ENCODE measurements at regions not wholly inside any gene's neighbourhood (a gene's known extent, or its start where the extent isn't known, plus 50 kb on each side); places are given as distances from the start of the nearest gene placed in this dataset.

DNA sequence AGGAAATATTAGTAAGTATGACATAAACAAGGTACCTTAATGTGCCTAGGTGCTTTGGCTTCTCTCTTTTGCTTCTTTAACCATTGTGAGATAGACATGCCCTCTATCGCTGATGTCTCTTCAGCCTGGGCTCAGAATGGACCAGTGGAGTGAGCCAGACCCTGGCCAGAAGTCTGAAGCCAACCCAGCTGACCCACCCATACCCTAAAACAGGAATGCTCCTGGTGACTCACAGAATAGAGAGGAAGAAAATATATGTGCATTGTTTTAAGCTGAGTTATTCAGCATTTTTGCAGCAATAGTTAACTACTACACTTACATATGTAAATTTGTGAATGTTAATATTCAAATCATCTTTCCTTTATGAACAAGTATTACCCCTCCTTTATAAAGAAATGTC is 167.5 kb upstream of the PCDH10 start:
- H3K4me3 ChIP-seq (ENCODE audit: low read depth in 1 of 3, low read length in 3 of 3): no peak overlapping the region
- H3K27ac ChIP-seq (ENCODE audit: low read depth in 1 of 2, low read length in 2 of 2): no peak overlapping the region
- WGBS: 86% methylated on average over 1 of the region's 1 CpG
- TF ChIP-seq GABPA (IDR thresholded peaks at IDR 0.05 in 1 of 2, conservative IDR thresholded peaks at IDR 0.05 in 1 of 2): no peak
- no peak for TF ChIP-seq NR2F2 (IDR thresholded peaks at IDR 0.05)
- TF ChIP-seq, protein P1, sequence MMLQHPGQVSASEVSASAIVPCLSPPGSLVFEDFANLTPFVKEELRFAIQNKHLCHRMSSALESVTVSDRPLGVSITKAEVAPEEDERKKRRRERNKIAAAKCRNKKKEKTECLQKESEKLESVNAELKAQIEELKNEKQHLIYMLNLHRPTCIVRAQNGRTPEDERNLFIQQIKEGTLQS (IDR thresholded peaks at IDR 0.05): no peak
- no peak for TF ChIP-seq HNF4G (IDR thresholded peaks at IDR 0.05)
- no peaks in the 10 kb centered on the region for H3K36me3 ChIP-seq (ENCODE audit: control insufficient read depth in 4 of 4, insufficient read depth in 3 of 4, low read depth in 1 of 4, low read length in 3 of 4)
- H3K9ac ChIP-seq (ENCODE audit: low read depth in 1 of 2, low read length in 2 of 2): no peak overlapping the region
- no peak for DNase-seq (ENCODE audit: low spot score)
- H3K9me3 ChIP-seq (ENCODE audit: control insufficient read depth in 4 of 4, low read length in 3 of 4): no peaks in the 10 kb centered on the region
- H3K4me1 ChIP-seq (ENCODE audit: control insufficient read depth in 4 of 4, insufficient read depth in 4 of 4, low read length in 3 of 4): no peaks in the 10 kb centered on the region
- no peaks in the 10 kb centered on the region for H3K27me3 ChIP-seq (ENCODE audit: control insufficient read depth in 4 of 4, insufficient read depth in 4 of 4, low read length in 3 of 4)

DNA sequence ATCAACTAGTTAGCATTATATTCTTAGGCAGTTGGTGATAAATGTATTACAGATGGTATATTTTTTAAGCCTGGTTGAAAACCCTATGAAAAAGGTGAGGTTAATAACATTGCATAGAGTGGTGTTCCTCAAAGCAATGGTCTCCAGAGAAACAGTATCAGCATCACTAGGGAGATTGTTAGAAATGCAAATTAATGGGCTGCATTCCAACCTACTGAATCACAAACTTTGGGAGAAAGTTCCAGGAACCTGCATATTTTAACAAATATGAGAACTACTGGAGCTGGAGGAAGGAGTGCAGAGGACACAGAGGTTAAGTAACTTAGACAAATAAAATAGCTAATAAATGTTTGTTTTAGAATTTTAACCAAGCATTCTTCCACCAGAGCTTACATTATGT is 166.9 kb upstream of the PCDH10 start:
- Histone ChIP-seq H3K36me3 (ENCODE audit: control insufficient read depth in 4 of 4, insufficient read depth in 3 of 4, low read depth in 1 of 4, low read length in 3 of 4) (no peaks in the 10 kb centered on the region), H3K9me3 (ENCODE audit: control insufficient read depth in 4 of 4, low read length in 3 of 4) (no peaks in the 10 kb centered on the region), H3K27me3 (ENCODE audit: control insufficient read depth in 4 of 4, insufficient read depth in 4 of 4, low read length in 3 of 4) (no peaks in the 10 kb centered on the region), H3K9ac (ENCODE audit: low read depth in 1 of 2, low read length in 2 of 2) (no peak overlapping the region), H3K4me1 (ENCODE audit: control insufficient read depth in 4 of 4, insufficient read depth in 4 of 4, low read length in 3 of 4) (no peaks in the 10 kb centered on the region), H3K27ac (ENCODE audit: low read depth in 1 of 2, low read length in 2 of 2) (no peak overlapping the region), H3K4me3 (ENCODE audit: low read depth in 1 of 3, low read length in 3 of 3) (no peak overlapping the region)
- TF ChIP-seq YY1 (IDR thresholded peaks at IDR 0.05): no peak
- DNase-seq (ENCODE audit: low spot score): no peak

DNA sequence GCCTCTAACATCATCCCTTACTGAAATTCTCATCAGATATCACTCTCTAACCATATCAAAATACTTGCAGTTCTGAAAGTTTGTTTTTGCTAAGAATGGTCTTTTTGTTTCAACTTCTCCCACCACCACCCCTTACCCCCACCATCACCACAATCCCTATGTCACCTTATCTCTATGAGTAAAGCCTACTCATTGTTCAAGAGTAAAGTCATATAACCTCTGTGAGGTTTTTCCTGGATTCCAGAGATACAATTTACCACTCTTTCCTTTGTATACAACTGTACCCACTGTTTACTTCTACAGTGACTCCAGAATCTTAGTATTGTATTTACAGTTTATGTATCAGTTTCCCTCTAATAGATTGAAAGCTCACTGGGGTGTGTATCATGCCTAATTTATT is 158.0 kb upstream of the PCDH10 start:
- peaks cover 0 to 3% (median 0%) of the 10 kb centered on the region in 4 donors for H3K27me3 ChIP-seq (ENCODE audit: control insufficient read depth in 4 of 4, insufficient read depth in 4 of 4, low read length in 3 of 4)
- no peak overlapping the region for H3K4me3 ChIP-seq (ENCODE audit: low read depth in 1 of 3, low read length in 3 of 3)
- DNase-seq (ENCODE audit: low spot score): no peak
- H3K36me3 ChIP-seq (ENCODE audit: control insufficient read depth in 4 of 4, insufficient read depth in 3 of 4, low read depth in 1 of 4, low read length in 3 of 4): no peaks in the 10 kb centered on the region
- no peak overlapping the region for H3K9ac ChIP-seq (ENCODE audit: low read depth in 1 of 2, low read length in 2 of 2)
- H3K9me3 ChIP-seq (ENCODE audit: control insufficient read depth in 4 of 4, low read length in 3 of 4): no peaks in the 10 kb centered on the region
- H3K4me1 ChIP-seq (ENCODE audit: control insufficient read depth in 4 of 4, insufficient read depth in 4 of 4, low read length in 3 of 4): peaks cover 0 to 2% (median 0%) of the 10 kb centered on the region in 4 donors
- no peak overlapping the region for H3K27ac ChIP-seq (ENCODE audit: low read depth in 1 of 2, low read length in 2 of 2)
- TF ChIP-seq FOXA1 (IDR thresholded peaks at IDR 0.05): no peak

DNA sequence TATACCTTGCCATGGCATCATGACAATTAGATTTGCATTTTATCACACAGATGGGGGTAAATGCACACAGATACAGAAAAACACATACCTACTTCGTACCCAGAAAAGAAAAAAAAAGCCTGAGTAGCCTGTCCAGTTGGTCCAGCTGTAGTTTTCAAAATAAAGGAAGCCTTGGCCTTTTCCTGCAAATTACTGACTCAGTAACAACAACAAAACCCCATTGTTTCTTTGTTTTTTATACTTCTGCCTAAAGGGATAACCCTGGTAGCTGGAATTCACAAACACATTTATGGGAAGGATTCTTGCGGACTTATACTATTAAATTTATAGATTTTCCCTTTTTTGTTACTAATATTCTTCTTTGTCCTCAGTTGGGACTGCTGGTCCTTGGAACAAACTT is 156.4 kb upstream of the PCDH10 start:
- no peaks in the 10 kb centered on the region for H3K36me3 ChIP-seq (ENCODE audit: control insufficient read depth in 4 of 4, insufficient read depth in 3 of 4, low read depth in 1 of 4, low read length in 3 of 4)
- H3K27ac ChIP-seq (ENCODE audit: low read depth in 1 of 2, low read length in 2 of 2): no peak overlapping the region
- H3K4me3 ChIP-seq (ENCODE audit: low read depth in 1 of 3, low read length in 3 of 3): no peak overlapping the region
- TF ChIP-seq, protein P2, sequence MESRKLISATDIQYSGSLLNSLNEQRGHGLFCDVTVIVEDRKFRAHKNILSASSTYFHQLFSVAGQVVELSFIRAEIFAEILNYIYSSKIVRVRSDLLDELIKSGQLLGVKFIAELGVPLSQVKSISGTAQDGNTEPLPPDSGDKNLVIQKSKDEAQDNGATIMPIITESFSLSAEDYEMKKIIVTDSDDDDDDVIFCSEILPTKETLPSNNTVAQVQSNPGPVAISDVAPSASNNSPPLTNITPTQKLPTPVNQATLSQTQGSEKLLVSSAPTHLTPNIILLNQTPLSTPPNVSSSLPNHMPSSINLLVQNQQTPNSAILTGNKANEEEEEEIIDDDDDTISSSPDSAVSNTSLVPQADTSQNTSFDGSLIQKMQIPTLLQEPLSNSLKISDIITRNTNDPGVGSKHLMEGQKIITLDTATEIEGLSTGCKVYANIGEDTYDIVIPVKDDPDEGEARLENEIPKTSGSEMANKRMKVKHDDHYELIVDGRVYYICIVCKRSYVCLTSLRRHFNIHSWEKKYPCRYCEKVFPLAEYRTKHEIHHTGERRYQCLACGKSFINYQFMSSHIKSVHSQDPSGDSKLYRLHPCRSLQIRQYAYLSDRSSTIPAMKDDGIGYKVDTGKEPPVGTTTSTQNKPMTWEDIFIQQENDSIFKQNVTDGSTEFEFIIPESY (IDR thresholded peaks at IDR 0.05): no peak
- TF ChIP-seq HNF4G (IDR thresholded peaks at IDR 0.05): no peak
- TF ChIP-seq, protein P3, sequence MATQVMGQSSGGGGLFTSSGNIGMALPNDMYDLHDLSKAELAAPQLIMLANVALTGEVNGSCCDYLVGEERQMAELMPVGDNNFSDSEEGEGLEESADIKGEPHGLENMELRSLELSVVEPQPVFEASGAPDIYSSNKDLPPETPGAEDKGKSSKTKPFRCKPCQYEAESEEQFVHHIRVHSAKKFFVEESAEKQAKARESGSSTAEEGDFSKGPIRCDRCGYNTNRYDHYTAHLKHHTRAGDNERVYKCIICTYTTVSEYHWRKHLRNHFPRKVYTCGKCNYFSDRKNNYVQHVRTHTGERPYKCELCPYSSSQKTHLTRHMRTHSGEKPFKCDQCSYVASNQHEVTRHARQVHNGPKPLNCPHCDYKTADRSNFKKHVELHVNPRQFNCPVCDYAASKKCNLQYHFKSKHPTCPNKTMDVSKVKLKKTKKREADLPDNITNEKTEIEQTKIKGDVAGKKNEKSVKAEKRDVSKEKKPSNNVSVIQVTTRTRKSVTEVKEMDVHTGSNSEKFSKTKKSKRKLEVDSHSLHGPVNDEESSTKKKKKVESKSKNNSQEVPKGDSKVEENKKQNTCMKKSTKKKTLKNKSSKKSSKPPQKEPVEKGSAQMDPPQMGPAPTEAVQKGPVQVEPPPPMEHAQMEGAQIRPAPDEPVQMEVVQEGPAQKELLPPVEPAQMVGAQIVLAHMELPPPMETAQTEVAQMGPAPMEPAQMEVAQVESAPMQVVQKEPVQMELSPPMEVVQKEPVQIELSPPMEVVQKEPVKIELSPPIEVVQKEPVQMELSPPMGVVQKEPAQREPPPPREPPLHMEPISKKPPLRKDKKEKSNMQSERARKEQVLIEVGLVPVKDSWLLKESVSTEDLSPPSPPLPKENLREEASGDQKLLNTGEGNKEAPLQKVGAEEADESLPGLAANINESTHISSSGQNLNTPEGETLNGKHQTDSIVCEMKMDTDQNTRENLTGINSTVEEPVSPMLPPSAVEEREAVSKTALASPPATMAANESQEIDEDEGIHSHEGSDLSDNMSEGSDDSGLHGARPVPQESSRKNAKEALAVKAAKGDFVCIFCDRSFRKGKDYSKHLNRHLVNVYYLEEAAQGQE (IDR thresholded peaks at IDR 0.05): no peak
- no peak for TF ChIP-seq FOXA2 (IDR thresholded peaks at IDR 0.05)
- TF ChIP-seq, protein P4, sequence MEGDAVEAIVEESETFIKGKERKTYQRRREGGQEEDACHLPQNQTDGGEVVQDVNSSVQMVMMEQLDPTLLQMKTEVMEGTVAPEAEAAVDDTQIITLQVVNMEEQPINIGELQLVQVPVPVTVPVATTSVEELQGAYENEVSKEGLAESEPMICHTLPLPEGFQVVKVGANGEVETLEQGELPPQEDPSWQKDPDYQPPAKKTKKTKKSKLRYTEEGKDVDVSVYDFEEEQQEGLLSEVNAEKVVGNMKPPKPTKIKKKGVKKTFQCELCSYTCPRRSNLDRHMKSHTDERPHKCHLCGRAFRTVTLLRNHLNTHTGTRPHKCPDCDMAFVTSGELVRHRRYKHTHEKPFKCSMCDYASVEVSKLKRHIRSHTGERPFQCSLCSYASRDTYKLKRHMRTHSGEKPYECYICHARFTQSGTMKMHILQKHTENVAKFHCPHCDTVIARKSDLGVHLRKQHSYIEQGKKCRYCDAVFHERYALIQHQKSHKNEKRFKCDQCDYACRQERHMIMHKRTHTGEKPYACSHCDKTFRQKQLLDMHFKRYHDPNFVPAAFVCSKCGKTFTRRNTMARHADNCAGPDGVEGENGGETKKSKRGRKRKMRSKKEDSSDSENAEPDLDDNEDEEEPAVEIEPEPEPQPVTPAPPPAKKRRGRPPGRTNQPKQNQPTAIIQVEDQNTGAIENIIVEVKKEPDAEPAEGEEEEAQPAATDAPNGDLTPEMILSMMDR (IDR thresholded peaks at IDR 0.05; ENCODE audit: low read depth, low read length, missing input control): no peak
- TF ChIP-seq YY1 (IDR thresholded peaks at IDR 0.05): no peak
- TF ChIP-seq, protein P1 (IDR thresholded peaks at IDR 0.05): no peak
- TF ChIP-seq HNF4A (conservative IDR thresholded peaks at IDR 0.05): no peak
- no peak overlapping the region for H3K9ac ChIP-seq (ENCODE audit: low read depth in 1 of 2, low read length in 2 of 2)
- H3K9me3 ChIP-seq (ENCODE audit: control insufficient read depth in 4 of 4, low read length in 3 of 4): no peaks in the 10 kb centered on the region
- DNase-seq (ENCODE audit: low spot score): no peak
- H3K4me1 ChIP-seq (ENCODE audit: control insufficient read depth in 4 of 4, insufficient read depth in 4 of 4, low read length in 3 of 4): peaks cover 0 to 2% (median 0%) of the 10 kb centered on the region in 4 donors
- peaks cover 0 to 3% (median 0%) of the 10 kb centered on the region in 4 donors for H3K27me3 ChIP-seq (ENCODE audit: control insufficient read depth in 4 of 4, insufficient read depth in 4 of 4, low read length in 3 of 4)
- 52% methylated on average over 2 of the region's 2 CpGs for WGBS

All from liver (tissue), 8 donors.